ENCODE measurements at regions not wholly inside any gene's neighbourhood (a gene's known extent, or its start where the extent isn't known, plus 50 kb on each side); places are given as distances from the start of the nearest gene placed in this dataset.

DNA sequence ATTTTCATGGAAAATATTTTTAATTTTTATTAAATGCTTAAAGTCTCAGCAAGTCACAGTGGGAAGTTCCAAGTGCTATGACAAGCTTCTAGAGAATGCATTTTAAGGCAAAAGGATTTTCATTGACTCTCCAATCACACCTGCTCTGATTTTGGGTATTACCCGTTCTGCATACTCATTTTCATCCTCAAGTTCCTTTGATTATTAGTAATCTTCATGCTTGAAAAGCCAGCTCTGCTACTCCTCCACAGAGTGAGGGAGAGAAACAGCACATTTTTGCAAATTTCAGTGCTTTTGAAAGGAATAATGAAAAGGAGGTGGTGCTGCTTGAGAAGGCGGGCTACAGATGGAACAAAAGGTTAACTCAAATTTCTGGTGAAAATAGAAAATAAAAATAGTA is 450.7 kb downstream of the NSUN3 start:
- H3K27ac Mint-ChIP-seq, result no peak overlapping the region
- H3K4me1 Mint-ChIP-seq (ENCODE audit: low read depth), result no peaks in the 10 kb centered on the region
- H3K4me3 Mint-ChIP-seq, result no peak overlapping the region
- H3K36me3 Mint-ChIP-seq (ENCODE audit: low read depth), result no peaks in the 10 kb centered on the region
- H3K9me3 Mint-ChIP-seq, result peaks cover 4% of the 10 kb centered on the region
- DNase-seq (ENCODE audit: low spot score), result no peak
- no peaks in the 10 kb centered on the region for H3K27me3 Mint-ChIP-seq (ENCODE audit: insufficient read depth)
- intact Hi-C loops (cut with micrococcal nuclease), result no loop called here

DNA sequence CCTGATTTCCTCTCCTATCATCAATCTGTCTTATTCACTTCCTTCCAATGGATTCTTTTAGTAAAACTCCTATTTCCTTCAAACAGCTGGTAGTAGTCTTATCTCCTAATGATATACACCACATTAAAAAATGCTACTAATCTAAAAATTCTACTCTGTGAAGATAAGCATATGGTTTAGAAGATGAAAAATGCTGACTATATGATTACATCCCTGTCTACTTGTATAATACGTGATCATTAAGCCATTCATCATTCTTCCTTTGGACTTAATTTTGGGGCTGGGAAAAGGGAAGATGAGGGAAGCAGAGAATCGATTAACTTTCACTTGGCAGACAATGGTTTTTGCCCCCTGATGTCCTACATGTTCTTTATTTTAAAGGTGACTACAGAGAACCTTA is 453.1 kb downstream of the NSUN3 start:
- Mint-ChIP-seq H3K9me3 (no peaks in the 10 kb centered on the region), H3K27me3 (ENCODE audit: insufficient read depth) (no peaks in the 10 kb centered on the region), H3K4me1 (ENCODE audit: low read depth) (no peaks in the 10 kb centered on the region), H3K4me3 (no peak overlapping the region), H3K36me3 (ENCODE audit: low read depth) (no peaks in the 10 kb centered on the region), H3K27ac (no peak overlapping the region)
- intact Hi-C loops (cut with micrococcal nuclease), result no loop called here
- no peak for DNase-seq (ENCODE audit: low spot score)

GRCh38 chr3:94520364-94520763 is 457.5 kb downstream of the NSUN3 start:
- Mint-ChIP-seq H3K27me3 (ENCODE audit: insufficient read depth) (no peaks in the 10 kb centered on the region), H3K36me3 (ENCODE audit: low read depth) (no peaks in the 10 kb centered on the region), H3K27ac (no peak overlapping the region), H3K4me1 (ENCODE audit: low read depth) (no peaks in the 10 kb centered on the region), H3K9me3 (no peaks in the 10 kb centered on the region), H3K4me3 (no peak overlapping the region)
- no peak for DNase-seq (ENCODE audit: low spot score)
- intact Hi-C loops (cut with micrococcal nuclease), result no loop called here

DNA sequence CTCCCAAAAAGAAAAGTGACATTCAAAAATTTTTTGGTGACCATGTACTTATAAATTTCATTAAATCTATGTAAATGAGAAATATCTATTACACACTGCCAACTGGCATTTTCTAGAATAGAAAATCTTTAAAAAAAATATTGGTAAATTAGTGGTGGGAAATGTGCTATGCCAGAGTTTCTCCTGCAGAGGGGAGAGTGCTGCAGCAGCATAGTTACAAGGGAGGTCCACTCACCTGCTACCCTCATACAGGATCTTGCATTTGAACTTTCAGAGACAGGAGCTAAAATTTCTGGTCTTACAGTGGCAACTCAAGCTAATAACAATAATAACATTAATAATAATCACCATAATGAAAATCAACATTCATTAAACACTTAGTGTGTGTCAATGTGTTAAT is 459.6 kb downstream of the NSUN3 start:
- no peak overlapping the region for H3K27ac Mint-ChIP-seq
- H3K4me1 Mint-ChIP-seq (ENCODE audit: low read depth), result no peaks in the 10 kb centered on the region
- H3K9me3 Mint-ChIP-seq, result no peaks in the 10 kb centered on the region
- DNase-seq (ENCODE audit: low spot score), result no peak
- H3K27me3 Mint-ChIP-seq (ENCODE audit: insufficient read depth), result no peaks in the 10 kb centered on the region
- no peaks in the 10 kb centered on the region for H3K36me3 Mint-ChIP-seq (ENCODE audit: low read depth)
- intact Hi-C loops (cut with micrococcal nuclease), result no loop called here
- no peak overlapping the region for H3K4me3 Mint-ChIP-seq

DNA sequence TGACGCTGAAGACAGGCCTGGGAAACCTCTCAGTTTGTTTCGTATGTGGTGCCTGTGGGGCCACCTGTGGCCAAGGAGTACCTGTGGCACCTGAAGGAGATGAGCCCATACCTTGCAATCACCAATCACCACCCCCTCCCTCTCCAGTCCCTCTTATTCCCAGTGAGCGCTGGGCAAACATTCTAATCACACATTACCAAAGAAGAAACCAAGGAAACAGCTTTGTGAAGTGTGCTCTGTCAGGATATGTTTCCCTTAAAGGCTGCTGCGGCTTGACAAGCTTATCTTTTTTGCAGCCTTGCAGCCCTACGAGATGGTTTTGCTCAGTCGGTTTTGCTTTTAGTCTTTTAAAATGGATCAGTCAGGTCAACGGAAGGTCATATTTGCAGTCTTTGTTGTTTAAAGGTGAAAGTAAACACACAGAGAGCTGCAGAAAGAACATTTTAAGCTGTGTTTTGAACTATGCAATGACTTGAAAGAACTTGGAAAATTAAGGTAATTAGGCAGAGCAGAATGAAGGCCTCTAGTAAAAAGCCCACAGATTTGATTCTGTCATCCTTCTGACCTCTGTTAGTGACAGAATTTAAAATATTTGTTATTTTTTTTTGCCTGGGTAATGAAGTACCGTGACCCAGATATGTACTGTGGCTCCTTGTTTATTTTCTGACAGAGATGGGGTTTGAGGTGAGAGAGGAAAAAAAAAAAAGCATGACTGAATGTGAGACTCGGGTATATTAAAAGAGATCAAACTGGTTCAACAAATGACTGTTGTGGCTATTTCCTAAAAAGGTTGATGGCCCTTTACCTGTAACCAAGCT is 461.4 kb downstream of the NSUN3 start:
- Mint-ChIP-seq H3K4me3 (no peak overlapping the region), H3K27me3 (ENCODE audit: insufficient read depth) (no peaks in the 10 kb centered on the region), H3K4me1 (ENCODE audit: low read depth) (no peaks in the 10 kb centered on the region), H3K9me3 (no peaks in the 10 kb centered on the region), H3K36me3 (ENCODE audit: low read depth) (no peaks in the 10 kb centered on the region), H3K27ac (no peak overlapping the region)
- no peak for DNase-seq (ENCODE audit: low spot score)
- intact Hi-C loops (cut with micrococcal nuclease), result no loop called here

- Mint-ChIP-seq H3K4me1 (ENCODE audit: low read depth) (no peaks in the 10 kb centered on the region), H3K9me3 (no peaks in the 10 kb centered on the region), H3K36me3 (ENCODE audit: low read depth) (no peaks in the 10 kb centered on the region), H3K27me3 (ENCODE audit: insufficient read depth) (no peaks in the 10 kb centered on the region), H3K4me3 (no peak overlapping the region), H3K27ac (no peak overlapping the region)
- no peak for DNase-seq (ENCODE audit: low spot score)
- intact Hi-C loops (cut with micrococcal nuclease), result no loop called here
These were observed 462.2 kb downstream of the NSUN3 start for GRCh38 chr3:94525043-94525442.

- H3K9me3 Mint-ChIP-seq, result no peaks in the 10 kb centered on the region
- no peak overlapping the region for H3K4me3 Mint-ChIP-seq
- H3K27me3 Mint-ChIP-seq (ENCODE audit: insufficient read depth), result no peaks in the 10 kb centered on the region
- H3K36me3 Mint-ChIP-seq (ENCODE audit: low read depth), result no peaks in the 10 kb centered on the region
- H3K27ac Mint-ChIP-seq, result no peak overlapping the region
- H3K4me1 Mint-ChIP-seq (ENCODE audit: low read depth), result no peaks in the 10 kb centered on the region
- DNase-seq (ENCODE audit: low spot score), result no peak
- intact Hi-C loops (cut with micrococcal nuclease), result no loop called here
These were observed 467.0 kb downstream of the NSUN3 start for GRCh38 chr3:94529816-94530215.

DNA sequence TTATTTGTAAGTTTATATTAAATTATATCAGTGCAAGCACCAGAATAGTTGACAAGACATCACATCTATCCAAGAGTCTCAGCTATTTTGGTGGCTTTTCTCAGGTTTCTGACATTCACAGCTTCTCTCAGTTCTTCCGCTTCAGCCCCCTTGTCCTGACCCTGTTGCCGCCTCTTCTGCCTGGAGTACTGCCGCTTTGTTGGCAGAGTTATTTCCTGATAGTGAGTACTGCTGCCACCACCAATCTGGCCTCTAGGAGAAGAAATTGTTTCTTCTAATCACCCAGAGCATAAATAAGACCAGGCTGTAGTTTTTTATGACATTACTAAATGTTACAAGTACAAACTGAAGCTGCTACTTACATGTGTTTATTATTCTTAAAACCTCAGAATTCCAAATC is 470.1 kb downstream of the NSUN3 start:
- H3K4me1 Mint-ChIP-seq (ENCODE audit: low read depth), result no peaks in the 10 kb centered on the region

GRCh38 chr3:94539937-94540336 is 477.1 kb downstream of the NSUN3 start:
- no peak overlapping the region for H3K4me3 Mint-ChIP-seq
- no peaks in the 10 kb centered on the region for H3K27me3 Mint-ChIP-seq (ENCODE audit: insufficient read depth)
- peaks cover 4% of the 10 kb centered on the region for H3K9me3 Mint-ChIP-seq
- intact Hi-C loops (cut with micrococcal nuclease), result no loop called here
- DNase-seq (ENCODE audit: low spot score), result no peak
- no peaks in the 10 kb centered on the region for H3K4me1 Mint-ChIP-seq (ENCODE audit: low read depth)
- H3K27ac Mint-ChIP-seq, result no peak overlapping the region
- H3K36me3 Mint-ChIP-seq (ENCODE audit: low read depth), result no peaks in the 10 kb centered on the region

More for the DNA sequence above, 470.1 kb downstream of the NSUN3 start:
- Mint-ChIP-seq H3K9me3 (no peaks in the 10 kb centered on the region), H3K4me3 (no peak overlapping the region), H3K27me3 (ENCODE audit: insufficient read depth) (no peaks in the 10 kb centered on the region), H3K27ac (no peak overlapping the region), H3K36me3 (ENCODE audit: low read depth) (no peaks in the 10 kb centered on the region)
- intact Hi-C loops (cut with micrococcal nuclease), result no loop called here
- no peak for DNase-seq (ENCODE audit: low spot score)

- no peak for DNase-seq (ENCODE audit: low spot score)
- Mint-ChIP-seq H3K27ac (no peak overlapping the region), H3K27me3 (ENCODE audit: insufficient read depth) (peaks cover 2% of the 10 kb centered on the region), H3K36me3 (ENCODE audit: low read depth) (no peaks in the 10 kb centered on the region), H3K9me3 (peaks cover 5% of the 10 kb centered on the region), H3K4me3 (no peak overlapping the region), H3K4me1 (ENCODE audit: low read depth) (no peaks in the 10 kb centered on the region)
- intact Hi-C loops (cut with micrococcal nuclease), result no loop called here
These were observed 480.3 kb downstream of the NSUN3 start for GRCh38 chr3:94543161-94543560.

DNA sequence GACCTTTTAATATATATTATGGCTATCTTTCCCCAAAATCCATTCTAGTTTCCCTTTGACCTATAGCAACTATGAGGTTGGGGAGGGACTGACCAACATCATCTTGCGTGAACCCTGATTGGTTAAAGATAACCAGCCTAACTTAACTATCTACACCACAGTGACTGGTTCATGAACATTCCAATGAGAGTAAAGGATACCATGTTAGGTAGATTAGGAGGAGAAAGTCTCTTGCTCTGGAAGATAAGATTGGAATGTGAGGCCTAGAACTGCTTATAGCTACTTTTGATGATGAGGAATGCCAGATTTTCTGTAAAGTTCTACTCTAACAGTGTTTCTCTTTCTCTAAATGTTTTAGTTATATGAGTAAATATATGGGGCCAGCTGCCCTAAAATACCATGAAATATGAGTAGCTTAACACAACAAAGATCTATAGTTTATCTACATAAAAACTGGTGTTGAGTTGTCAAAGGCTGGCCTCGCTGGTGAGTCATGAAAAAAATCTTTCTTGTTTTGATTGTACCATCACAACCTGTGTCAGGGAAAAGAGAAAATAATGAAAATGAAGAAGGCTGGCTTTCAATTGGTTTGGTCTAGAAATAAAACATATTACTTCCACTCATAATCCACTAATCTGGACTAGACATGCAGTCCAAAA is 481.4 kb downstream of the NSUN3 start:
- intact Hi-C loops (cut with micrococcal nuclease), result no loop called here
- Mint-ChIP-seq H3K27ac (no peak overlapping the region), H3K4me3 (no peak overlapping the region), H3K27me3 (ENCODE audit: insufficient read depth) (peaks cover 2% of the 10 kb centered on the region), H3K4me1 (ENCODE audit: low read depth) (no peaks in the 10 kb centered on the region), H3K36me3 (ENCODE audit: low read depth) (no peaks in the 10 kb centered on the region), H3K9me3 (peaks cover 7% of the 10 kb centered on the region)
- no peak for DNase-seq (ENCODE audit: low spot score)

GRCh38 chr3:94548581-94549316 is 485.9 kb downstream of the NSUN3 start:
- DNase-seq (ENCODE audit: low spot score), result no peak
- H3K27ac Mint-ChIP-seq, result no peak overlapping the region
- H3K4me1 Mint-ChIP-seq (ENCODE audit: low read depth), result no peaks in the 10 kb centered on the region
- H3K9me3 Mint-ChIP-seq, result peaks cover 15% of the 10 kb centered on the region
- H3K4me3 Mint-ChIP-seq, result no peak overlapping the region
- H3K36me3 Mint-ChIP-seq (ENCODE audit: low read depth), result no peaks in the 10 kb centered on the region
- intact Hi-C loops (cut with micrococcal nuclease), result no loop called here
- H3K27me3 Mint-ChIP-seq (ENCODE audit: insufficient read depth), result peaks cover 2% of the 10 kb centered on the region

- intact Hi-C loops (cut with micrococcal nuclease), result no loop called here
- no peak for DNase-seq (ENCODE audit: low spot score)
- Mint-ChIP-seq H3K4me1 (ENCODE audit: low read depth) (no peaks in the 10 kb centered on the region), H3K36me3 (ENCODE audit: low read depth) (no peaks in the 10 kb centered on the region), H3K27me3 (ENCODE audit: insufficient read depth) (no peaks in the 10 kb centered on the region), H3K27ac (no peak overlapping the region), H3K9me3 (no peaks in the 10 kb centered on the region), H3K4me3 (no peak overlapping the region)
These were observed 498.2 kb downstream of the NSUN3 start for GRCh38 chr3:94561094-94561493.

Measured in activated T-helper 1 cell treated with anti-CD3 and anti-CD28 coated beads, Interleukin-12 subunit alpha, Interleukin-12 subunit beta, Interleukin-2, Interleukin-4 antibody, amounts not matched to agents 30 ng/mL and 10 ng/mL and 1 ng/mL, durations not matched to agents 14 hours and 24 hours and 36 hours (primary cell).